ENCODE measurements at regions not wholly inside any gene's neighbourhood (a gene's known extent, or its start where the extent isn't known, plus 50 kb on each side); places are given as distances from the start of the nearest gene placed in this dataset.

GRCh38 chr20:20941468-20941889 lies 164.7 kb downstream of the LINC00237 start (continued):
- TF ChIP-seq ZNF414 (CRISPR knock-in tag; IDR thresholded peaks at IDR 0.05) (0 out of 2 replicates have a peak, but pooled peaks have one; percentile 28), NR2F2 (IDR thresholded peaks at IDR 0.05; ENCODE audit: borderline replicate concordance, low read depth) (peak; percentile 90), ZNF614 (CRISPR knock-in tag; IDR thresholded peaks at IDR 0.05; ENCODE audit: borderline replicate concordance) (peak; percentile 73; the same call in 1 of the 2 replicates), ELF4 (CRISPR knock-in tag; IDR thresholded peaks at IDR 0.05; ENCODE audit: borderline replicate concordance) (0 out of 2 replicates have a peak, but pooled peaks have one; percentile 46), ZNF142 (CRISPR knock-in tag; IDR thresholded peaks at IDR 0.05) (no peak), THAP8 (CRISPR knock-in tag; IDR thresholded peaks at IDR 0.05; ENCODE audit: borderline replicate concordance) (no peak), YEATS4 (CRISPR knock-in tag; IDR thresholded peaks at IDR 0.05; ENCODE audit: borderline replicate concordance) (no peak), RAD51 (IDR thresholded peaks at IDR 0.05; ENCODE audit: borderline replicate concordance) (no peak), AHDC1 (CRISPR knock-in tag; IDR thresholded peaks at IDR 0.05; ENCODE audit: borderline replicate concordance) (peak; percentile 90), ZNF878 (CRISPR knock-in tag; IDR thresholded peaks at IDR 0.05) (peak; percentile 52; the same call in 1 of the 2 replicates)
